ENCODE measurements at regions not wholly inside any gene's neighbourhood (a gene's known extent, or its start where the extent isn't known, plus 50 kb on each side); places are given as distances from the start of the nearest gene placed in this dataset.

DNA sequence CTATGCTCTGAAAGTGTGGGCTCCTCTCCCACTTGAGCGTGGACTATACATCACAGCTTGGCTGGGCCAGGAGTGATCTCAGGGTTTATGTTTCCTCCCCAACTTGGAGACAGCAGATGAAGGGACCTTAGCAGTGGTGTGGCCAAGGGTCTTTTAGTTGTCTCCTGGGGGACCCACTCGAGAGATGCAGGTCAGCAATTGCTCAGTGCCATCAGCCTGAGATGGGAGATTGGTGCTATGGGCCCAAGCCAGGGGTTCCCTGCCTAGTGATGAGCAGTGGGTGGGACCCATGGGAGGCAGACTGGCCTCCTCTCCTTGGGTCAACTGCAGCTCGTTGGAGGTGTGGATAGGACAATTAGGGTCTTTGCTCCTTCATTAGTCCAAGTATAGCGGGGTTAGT, 510.5 kb upstream of the FSHR start:
- TF ChIP-seq, protein P1, sequence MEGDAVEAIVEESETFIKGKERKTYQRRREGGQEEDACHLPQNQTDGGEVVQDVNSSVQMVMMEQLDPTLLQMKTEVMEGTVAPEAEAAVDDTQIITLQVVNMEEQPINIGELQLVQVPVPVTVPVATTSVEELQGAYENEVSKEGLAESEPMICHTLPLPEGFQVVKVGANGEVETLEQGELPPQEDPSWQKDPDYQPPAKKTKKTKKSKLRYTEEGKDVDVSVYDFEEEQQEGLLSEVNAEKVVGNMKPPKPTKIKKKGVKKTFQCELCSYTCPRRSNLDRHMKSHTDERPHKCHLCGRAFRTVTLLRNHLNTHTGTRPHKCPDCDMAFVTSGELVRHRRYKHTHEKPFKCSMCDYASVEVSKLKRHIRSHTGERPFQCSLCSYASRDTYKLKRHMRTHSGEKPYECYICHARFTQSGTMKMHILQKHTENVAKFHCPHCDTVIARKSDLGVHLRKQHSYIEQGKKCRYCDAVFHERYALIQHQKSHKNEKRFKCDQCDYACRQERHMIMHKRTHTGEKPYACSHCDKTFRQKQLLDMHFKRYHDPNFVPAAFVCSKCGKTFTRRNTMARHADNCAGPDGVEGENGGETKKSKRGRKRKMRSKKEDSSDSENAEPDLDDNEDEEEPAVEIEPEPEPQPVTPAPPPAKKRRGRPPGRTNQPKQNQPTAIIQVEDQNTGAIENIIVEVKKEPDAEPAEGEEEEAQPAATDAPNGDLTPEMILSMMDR (IDR thresholded peaks at IDR 0.05), result no peak
- TF ChIP-seq POLR2A (IDR thresholded peaks at IDR 0.05), result no peak

All from uterus (tissue), 2 donors.